Smooth muscle cell (in vitro differentiated cells): ENCODE measurements at regions not wholly inside any gene's neighbourhood (a gene's known extent, or its start where the extent isn't known, plus 50 kb on each side); places are given as distances from the start of the nearest gene placed in this dataset.

Experiments used
- DNase-seq: peaks from one replicate; lab custom pipeline; 2025; ENCODE audit not compliant: unreplicated experiment; lab: John Stamatoyannopoulos, UW
- H2AFZ ChIP-seq: fragments of 200-600 bp; sonication (generic); 2 replicates; pipeline ENCODE4 v1.6.0; 2016; ENCODE audit warnings: antibody characterized with exemption, low read depth, mild to moderate bottlenecking
- H3F3A ChIP-seq: fragments of 200-600 bp; sonication (generic); 2 replicates; pipeline ENCODE4 v1.6.0; 2017; ENCODE audit warnings: antibody characterized with exemption, low read depth
- H3K27ac ChIP-seq: fragments of 200-600 bp; sonication (generic); 2 replicates; pipeline ENCODE4 v1.5.1; 2016; ENCODE audit warnings: low read depth, mild to moderate bottlenecking
- H3K27me3 ChIP-seq: fragments of 200-600 bp; sonication (generic); 2 replicates; pipeline ENCODE4 v1.6.1; 2016; ENCODE audit warnings: low read depth, mild to moderate bottlenecking
- H3K36me3 ChIP-seq: fragments of 200-600 bp; sonication (generic); 2 replicates; pipeline ENCODE4 v1.5.1; 2016; ENCODE audit warnings: low read depth
- H3K4me1 ChIP-seq: fragments of 200-600 bp; sonication (generic); 2 replicates; pipeline ENCODE4 v1.5.1; 2016; ENCODE audit warnings: low read depth
- H3K4me2 ChIP-seq: fragments of 200-600 bp; sonication (generic); 2 replicates; pipeline ENCODE4 v1.6.0; 2016; ENCODE audit warnings: mild to moderate bottlenecking
- H3K4me3 ChIP-seq: fragments of 200-600 bp; sonication (generic); 2 replicates; pipeline ENCODE4 v1.5.1; 2016; ENCODE audit warnings: mild to moderate bottlenecking
- H3K79me2 ChIP-seq: fragments of 200-600 bp; sonication (generic); 2 replicates; pipeline ENCODE4 v1.6.0; 2016; ENCODE audit warnings: low read depth, mild to moderate bottlenecking
- H3K9ac ChIP-seq: fragments of 200-600 bp; sonication (generic); 2 replicates; pipeline ENCODE4 v1.6.0; 2016; ENCODE audit warnings: low read depth
- H3K9me3 ChIP-seq: fragments of 200-600 bp; sonication (generic); replicated peaks from 2 replicates; pipeline ENCODE4 v1.5.1; 2016; ENCODE audit warnings: low read depth
- H4K20me1 ChIP-seq: fragments of 200-600 bp; sonication (generic); 2 replicates; pipeline ENCODE4 v1.6.0; 2016; ENCODE audit warnings: low read depth
- CTCF ChIP-seq: fragments of 200-600 bp; sonication (generic); IDR thresholded peaks from 2 replicates; pipeline ENCODE4 v1.5.1; 2017; ENCODE audit warnings: borderline replicate concordance, mild to moderate bottlenecking, antibody characterized with exemption; ENCODE audit not compliant: insufficient read depth, poor library complexity, severe bottlenecking
- WGBS: methylation state at CpG from one replicate; pipeline ENCODE4 v1.1.7; 2016; ENCODE audit warnings: low lambda C conversion rate; 5-methylcytosine and 5-hydroxymethylcytosine counted together

GRCh38 chr4:29983890-29984289 is 736.3 kb upstream of the PCDH7 start:
- no peak overlapping the region for H3K9ac ChIP-seq
- H4K20me1 ChIP-seq = no peaks in the 10 kb centered on the region
- TF ChIP-seq CTCF = no peak
- H3K4me2 ChIP-seq = no peak overlapping the region
- H3K27ac ChIP-seq = no peak overlapping the region
- no peak overlapping the region for H3K4me3 ChIP-seq
- no peaks in the 10 kb centered on the region for H3K4me1 ChIP-seq
- no peaks in the 10 kb centered on the region for H3F3A ChIP-seq
- H2AFZ ChIP-seq = no peak overlapping the region
- WGBS = 88% methylated on average over 3 of the region's 3 CpGs
- no peaks in the 10 kb centered on the region for H3K9me3 ChIP-seq
- no peaks in the 10 kb centered on the region for H3K27me3 ChIP-seq
- H3K79me2 ChIP-seq = no peaks in the 10 kb centered on the region
- DNase-seq = no peak
- no peaks in the 10 kb centered on the region for H3K36me3 ChIP-seq

GRCh38 chr4:30001628-30002027 is 718.5 kb upstream of the PCDH7 start:
- Histone ChIP-seq H2AFZ (no peak overlapping the region), H3K79me2 (no peaks in the 10 kb centered on the region), H3K4me1 (no peaks in the 10 kb centered on the region), H3K4me3 (no peak overlapping the region), H3K9ac (no peak overlapping the region), H3K9me3 (no peaks in the 10 kb centered on the region), H3F3A (no peaks in the 10 kb centered on the region), H3K36me3 (no peaks in the 10 kb centered on the region), H3K27ac (no peak overlapping the region), H3K4me2 (no peak overlapping the region), H4K20me1 (no peaks in the 10 kb centered on the region), H3K27me3 (no peaks in the 10 kb centered on the region)
- 82% methylated on average over 1 of the region's 1 CpG for WGBS
- no peak for TF ChIP-seq CTCF
- no peak for DNase-seq

GRCh38 chr4:30002341-30002740 is 717.8 kb upstream of the PCDH7 start:
- no peak for TF ChIP-seq CTCF
- H3K27me3 ChIP-seq = no peaks in the 10 kb centered on the region
- DNase-seq = no peak
- whole genome bisulfite sequencing = 80% methylated on average over 3 of the region's 3 CpGs
- H3K9ac ChIP-seq = no peak overlapping the region
- H4K20me1 ChIP-seq = no peaks in the 10 kb centered on the region
- no peak overlapping the region for H3K4me2 ChIP-seq
- H3F3A ChIP-seq = no peaks in the 10 kb centered on the region
- H2AFZ ChIP-seq = no peak overlapping the region
- no peaks in the 10 kb centered on the region for H3K79me2 ChIP-seq
- no peaks in the 10 kb centered on the region for H3K4me1 ChIP-seq
- H3K4me3 ChIP-seq = no peak overlapping the region
- H3K27ac ChIP-seq = no peak overlapping the region
- H3K36me3 ChIP-seq = no peaks in the 10 kb centered on the region
- H3K9me3 ChIP-seq = no peaks in the 10 kb centered on the region

- H3K9me3 ChIP-seq = no peaks in the 10 kb centered on the region
- no peak overlapping the region for H3K4me2 ChIP-seq
- no peak overlapping the region for H3K9ac ChIP-seq
- H3K27ac ChIP-seq = no peak overlapping the region
- H3K79me2 ChIP-seq = no peaks in the 10 kb centered on the region
- 89% methylated on average over 4 of the region's 4 CpGs for WGBS
- H3K4me1 ChIP-seq = no peaks in the 10 kb centered on the region
- no peak for TF ChIP-seq CTCF
- H2AFZ ChIP-seq = no peak overlapping the region
- no peaks in the 10 kb centered on the region for H3K27me3 ChIP-seq
- no peak overlapping the region for H3K4me3 ChIP-seq
- no peaks in the 10 kb centered on the region for H4K20me1 ChIP-seq
- H3F3A ChIP-seq = no peaks in the 10 kb centered on the region
- DNase-seq = no peak
- H3K36me3 ChIP-seq = no peaks in the 10 kb centered on the region
These were observed 714.2 kb upstream of the PCDH7 start for GRCh38 chr4:30005995-30006394.
